GM21526 (cell line): ENCODE measurements at regions not wholly inside any gene's neighbourhood (a gene's known extent, or its start where the extent isn't known, plus 50 kb on each side); places are given as distances from the start of the nearest gene placed in this dataset.

Experiments
- ATAC-seq: cut with Tn5 transposase; IDR thresholded peaks from one replicate; pipeline ENCODE4 v1.9.1; 2021; ENCODE audit warnings: moderate library complexity; ENCODE audit not compliant: unreplicated experiment, low FRiP score

DNA sequence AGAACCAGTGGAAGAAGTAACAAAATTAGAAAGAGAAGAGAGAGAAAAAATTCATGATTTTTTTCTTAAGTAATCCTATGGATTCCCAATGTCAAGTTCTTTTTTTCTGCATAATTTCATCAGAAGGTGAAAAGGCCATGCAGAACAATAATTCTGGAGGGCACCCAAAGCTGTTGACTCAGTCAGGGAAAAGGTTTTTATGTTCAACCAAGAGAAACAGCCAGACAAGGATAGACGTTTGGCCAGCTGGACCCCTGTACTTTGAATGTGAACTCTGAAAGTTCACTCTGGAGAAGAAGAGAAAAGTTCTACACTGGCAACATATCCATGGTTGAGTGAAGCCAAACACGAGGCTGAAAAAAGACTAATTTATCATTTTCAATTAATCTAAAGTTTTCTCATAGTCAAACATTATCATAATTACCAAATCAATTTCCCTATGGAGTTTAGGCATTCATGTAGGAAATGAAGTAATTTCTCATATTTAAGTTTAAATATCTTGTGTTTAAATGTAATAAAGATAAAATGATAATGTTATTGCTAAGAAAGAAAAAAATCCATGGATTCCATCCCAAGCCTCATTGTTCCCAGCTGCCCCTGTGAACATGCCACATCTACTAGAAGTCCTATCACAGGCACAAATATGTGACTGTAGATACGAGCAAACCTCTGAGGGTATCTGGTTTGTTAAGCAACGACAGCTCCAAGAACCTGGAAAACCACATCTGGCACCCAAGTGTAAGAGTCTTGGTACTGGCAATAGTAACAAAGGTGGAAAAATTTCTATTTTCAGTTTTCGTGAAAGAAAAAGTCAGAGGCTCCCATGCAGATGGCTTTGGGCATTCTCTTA, 742.7 kb upstream of the ACVR2A start:
- no peak for ATAC-seq

DNA sequence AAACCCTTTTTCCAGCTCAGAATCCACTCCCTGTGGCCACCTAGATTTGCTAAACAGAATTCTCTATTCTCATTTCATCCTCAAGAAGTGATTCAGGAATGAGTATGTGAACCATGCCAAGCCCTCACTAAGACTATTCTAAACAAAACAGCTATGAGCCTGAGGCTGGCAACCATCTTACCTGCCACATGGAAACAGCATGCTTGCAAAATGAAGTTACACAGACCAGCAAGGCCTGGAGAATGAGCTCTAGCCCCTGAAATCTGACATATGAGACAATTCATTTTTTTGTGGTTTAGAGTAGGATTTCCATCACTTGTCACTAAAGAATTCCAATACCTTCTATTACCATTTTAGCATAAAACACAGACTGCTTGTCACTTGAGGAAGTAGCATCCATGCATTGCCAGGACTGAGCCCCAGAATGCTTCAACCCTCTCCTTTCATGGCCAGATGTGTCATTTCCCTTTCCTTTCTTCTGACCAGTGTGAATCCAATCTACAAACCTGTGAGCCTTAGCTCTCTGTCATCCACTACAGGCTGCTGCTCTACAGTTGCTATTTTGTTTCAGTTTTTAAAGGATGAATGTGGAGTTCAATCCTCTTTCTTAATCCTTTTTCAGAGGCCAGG, 744.3 kb upstream of the ACVR2A start:
- no peak for ATAC-seq

DNA sequence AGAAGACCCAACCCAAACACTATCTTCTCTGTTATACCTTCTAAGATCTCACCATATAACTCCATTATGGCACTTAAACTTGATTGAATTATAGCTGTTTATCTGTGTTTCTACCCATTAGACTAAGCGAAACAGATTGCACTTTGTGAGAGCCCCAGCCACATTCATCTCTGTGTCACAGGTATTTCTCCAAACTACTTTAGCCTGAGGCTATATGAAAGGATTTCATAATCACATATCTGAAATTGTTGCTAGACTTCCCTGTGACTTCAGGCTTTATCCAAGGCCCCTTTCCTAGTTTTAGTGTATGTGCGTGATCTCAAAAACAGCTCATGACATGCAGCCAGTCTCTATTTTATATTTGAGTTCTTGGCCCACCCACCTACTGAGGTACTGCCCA, 745.0 kb upstream of the ACVR2A start:
- ATAC-seq, result no peak

DNA sequence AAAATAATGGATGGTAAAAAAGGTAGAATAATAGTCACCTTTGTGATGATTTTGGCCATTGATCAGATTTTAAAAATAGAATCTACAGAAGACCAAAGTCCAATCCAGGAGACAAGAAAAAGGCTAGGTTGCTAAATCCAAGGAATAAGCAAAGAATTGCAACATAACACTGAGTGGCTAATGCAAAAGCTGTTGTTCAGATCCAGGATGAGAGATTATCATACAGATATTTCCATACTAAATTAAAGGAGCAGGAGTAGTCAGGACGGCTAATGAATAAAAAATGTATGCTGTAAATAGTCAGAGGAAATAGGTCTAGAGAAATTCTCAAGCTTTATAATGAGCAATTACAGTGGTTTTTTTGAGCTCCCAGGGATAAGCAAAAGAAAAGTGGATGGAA, 745.9 kb upstream of the ACVR2A start:
- ATAC-seq, result no peak

DNA sequence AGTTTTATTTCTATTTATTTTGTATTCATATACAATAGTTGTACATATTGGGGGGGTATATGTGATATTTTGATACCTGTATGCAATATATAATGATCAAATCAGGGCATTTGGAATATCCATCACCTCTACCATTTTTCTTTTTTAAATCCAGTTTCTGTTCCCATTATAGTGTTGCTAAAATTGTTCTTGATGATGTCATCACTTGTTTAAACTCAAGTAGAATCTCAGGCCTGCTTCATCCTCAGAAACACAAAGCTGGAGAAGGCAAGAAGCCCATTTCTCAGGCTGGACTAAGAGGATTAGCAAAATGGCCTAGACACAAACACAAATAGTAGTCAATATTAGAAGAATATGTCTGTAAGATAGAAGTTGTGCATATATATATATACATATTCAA, 747.1 kb upstream of the ACVR2A start:
- no peak for ATAC-seq

DNA sequence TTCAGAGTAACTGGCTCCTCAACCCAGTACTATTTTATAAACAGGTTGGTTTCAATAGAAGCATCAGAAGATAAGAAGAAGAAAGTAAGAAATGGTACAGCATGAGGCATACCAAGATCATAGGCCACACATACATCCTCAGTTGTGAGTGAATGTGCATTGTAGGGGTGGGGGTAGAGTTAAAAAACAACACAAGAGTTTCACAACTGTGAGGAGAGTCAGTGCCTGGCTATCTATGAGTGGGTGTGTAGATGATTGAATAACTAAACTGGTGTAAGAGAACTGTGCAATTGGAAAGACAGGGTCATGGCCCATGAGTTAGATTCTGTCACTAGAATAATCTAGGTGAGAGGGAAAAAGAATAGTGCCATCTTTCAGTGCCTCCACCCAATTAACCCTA, 748.2 kb upstream of the ACVR2A start:
- ATAC-seq, result no peak

DNA sequence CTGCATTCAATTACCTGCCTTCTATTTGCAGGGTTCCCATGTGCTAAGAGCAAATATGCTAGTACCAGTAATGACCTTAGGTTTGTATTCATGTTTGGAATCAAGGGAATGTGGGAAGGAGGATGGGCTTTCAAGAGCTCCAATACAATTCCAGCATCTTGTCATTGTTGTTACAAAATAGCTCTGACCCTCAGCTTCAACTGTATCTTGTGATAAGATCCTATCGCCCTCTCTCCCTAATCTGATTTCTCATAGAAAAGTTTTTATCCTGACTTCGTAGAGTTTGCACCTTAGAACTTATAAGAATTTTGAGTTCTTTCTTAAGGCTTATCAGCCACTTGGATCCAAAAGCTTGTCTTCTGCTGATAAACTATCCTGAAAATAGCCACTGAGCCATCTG, 749.5 kb upstream of the ACVR2A start:
- ATAC-seq, result no peak

DNA sequence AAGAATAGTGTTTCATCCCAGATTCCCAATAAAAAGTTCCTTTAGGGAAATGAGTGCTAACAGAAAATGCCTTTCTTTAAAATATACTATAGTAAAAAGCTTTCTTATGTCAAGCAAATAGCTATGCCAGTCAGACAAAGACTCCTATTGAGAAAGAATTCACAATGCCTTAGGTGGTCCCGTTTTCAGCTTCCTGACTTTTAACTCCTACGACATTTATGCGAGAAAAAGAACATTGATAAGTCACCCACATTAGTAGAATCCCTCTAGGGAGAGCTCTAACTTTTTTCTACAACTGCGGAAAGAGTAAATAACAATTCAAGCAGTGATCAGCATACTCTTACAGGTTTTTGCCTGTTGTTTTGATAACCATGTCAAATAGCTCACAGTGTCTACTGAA, 750.8 kb upstream of the ACVR2A start:
- ATAC-seq, result no peak

DNA sequence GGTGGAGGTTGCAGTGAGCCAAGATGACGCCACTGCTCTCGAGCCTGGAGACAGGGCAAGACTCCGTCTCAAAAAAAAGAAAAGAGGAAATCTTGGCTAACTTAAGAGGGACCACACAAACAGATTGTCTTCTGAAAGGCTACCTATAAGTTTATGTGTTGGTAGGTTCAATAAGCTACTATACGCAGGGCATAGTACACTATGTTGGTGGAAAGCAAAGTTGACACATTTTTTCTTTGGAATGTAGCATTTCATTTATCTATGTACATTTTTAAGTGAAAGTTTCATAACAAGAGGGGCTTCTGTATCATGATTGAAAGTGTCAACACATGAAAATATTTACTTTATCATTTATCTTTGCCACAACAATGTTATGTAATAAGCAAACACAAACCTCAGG, 752.6 kb upstream of the ACVR2A start:
- ATAC-seq, result no peak

DNA sequence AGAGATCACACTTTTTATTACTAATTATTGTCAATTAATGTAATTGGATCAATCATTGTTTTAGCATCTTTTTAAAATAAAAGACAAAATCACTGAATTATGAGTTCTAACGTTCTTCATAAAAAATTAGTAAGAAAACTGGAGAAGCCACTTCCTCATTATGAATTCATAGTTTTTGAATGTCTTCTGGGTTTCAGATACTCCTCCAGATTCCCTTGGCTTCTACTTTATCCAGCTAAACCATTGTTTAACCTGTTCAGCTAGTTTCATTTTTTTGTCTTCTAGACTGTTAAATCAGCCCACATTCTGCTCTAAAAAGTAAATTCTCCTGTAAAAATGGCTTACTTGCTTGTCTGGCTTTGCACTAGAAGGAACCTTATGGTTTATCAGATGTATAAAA, 753.4 kb upstream of the ACVR2A start:
- ATAC-seq, result no peak

DNA sequence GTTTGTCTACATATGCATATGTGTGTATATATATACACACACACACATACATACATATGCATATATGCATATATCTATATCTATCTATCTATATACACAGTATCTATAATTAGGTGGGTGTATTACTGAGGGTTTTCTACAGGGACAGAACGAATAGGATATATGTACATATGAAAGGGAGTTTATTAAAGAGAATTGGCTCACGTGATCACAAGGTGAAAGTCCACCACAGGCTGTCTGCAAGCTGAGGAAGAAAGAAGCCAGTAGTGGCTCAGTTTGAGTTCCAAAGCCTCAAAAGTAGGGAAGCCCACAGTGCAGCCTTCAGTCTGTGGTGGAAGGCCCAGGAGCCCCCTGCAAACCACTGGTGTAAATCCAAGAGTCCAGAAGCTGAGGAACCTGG, 756.0 kb upstream of the ACVR2A start:
- no peak for ATAC-seq

DNA sequence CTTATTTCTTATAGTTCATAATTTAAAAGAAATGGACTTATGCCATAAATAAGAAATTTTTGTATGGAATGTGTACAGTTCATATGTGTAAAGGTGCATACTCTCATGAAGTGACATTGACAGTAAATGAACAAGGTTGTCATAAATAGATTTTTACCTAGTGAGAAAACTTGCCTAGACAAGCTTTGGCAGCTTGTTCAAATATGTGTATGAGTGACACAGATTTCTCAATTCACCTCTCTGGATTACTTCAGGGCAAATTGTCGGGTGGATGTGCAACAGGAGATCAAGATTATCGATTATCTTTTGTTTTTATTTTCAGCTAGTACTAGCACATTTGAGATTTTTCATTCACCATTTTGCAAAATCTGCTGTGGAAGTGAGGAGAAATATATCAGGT, 758.1 kb upstream of the ACVR2A start:
- no peak for ATAC-seq

DNA sequence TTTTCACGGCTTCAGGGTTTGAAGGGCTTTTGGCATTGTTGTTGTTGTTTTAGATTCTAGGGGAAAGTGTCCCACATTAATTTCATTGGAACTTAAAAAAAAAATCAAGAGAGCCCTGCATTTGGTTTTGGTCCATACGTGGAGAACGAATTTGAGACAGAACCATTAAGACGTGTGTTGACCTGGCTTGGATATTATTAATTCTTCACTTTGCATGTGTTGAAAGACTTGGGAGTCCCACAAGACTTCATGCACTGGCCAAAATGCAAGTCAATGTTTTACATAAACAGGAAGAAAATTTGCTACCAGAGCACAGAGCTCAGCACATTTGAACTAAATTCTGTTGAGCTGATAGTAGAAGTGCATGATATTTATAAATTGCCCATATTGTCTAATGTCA, 761.2 kb upstream of the ACVR2A start:
- ATAC-seq, result no peak

DNA sequence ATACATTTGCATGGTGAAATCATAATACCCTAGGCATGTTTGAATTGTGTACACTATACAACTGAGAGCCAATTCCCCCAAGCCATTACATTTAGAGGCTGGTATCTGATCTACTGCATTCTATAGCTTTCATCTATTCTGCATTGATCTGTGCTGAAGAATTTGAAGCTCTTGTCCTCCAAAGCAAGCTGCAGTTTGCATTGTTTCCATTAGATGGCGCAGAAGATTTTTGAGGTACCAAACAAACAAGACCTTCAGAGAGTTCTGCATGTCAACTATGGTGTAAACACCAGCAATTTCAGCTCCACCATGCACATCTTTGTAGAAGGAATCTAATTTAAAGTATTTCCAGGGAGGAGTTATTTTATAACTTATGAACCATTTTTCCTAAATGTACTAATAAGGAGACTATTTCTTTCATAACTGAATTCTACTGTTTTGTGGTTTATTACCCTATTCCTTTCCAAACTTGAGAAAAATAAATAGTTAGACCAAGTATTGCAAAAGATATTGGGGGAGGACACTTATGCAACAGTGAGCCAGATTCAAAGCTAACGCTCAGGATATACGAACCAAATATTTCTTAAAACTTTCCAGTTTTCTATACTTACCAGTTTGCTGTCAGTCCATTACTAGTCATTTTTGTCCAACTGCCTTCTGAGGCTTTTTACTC, 761.8 kb upstream of the ACVR2A start:
- peak; percentile 96 for ATAC-seq

DNA sequence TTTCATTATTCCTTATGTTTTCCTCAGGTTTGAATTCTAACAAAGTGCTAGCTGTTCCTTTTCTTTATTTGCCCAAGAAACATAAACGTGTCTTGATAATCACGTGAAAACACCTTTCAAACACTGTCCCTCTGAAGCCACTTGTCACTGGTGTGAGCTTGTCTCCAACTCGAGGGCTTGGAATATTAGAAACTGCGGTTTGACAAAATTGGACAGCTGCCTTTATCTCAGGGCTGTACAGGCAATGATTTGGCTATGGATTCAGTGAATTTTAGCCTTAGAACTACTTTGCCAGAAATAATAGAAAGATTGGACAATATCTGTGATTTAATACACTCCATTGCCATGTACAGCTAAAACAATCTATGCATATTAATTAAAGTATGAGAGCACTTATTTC, 763.0 kb upstream of the ACVR2A start:
- no peak for ATAC-seq

DNA sequence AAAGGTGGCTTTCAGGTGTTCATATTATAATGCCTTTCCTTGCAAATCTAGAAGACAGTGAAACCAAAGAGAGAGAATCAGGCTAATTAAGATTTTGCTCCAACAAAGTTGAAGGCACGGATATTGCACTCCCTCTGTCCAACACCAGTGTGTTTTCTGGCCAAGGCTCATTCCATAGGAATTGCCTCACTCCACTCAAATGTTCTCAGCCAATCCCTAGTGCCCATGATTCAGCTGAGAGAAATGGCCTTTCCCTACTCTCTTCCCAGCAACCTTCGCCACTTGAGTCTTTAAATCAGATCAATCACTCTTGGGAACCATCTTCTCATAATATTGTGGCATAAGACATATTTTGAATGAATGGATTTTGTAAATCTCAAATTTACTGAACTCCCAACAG, 768.2 kb upstream of the ACVR2A start:
- no peak for ATAC-seq

DNA sequence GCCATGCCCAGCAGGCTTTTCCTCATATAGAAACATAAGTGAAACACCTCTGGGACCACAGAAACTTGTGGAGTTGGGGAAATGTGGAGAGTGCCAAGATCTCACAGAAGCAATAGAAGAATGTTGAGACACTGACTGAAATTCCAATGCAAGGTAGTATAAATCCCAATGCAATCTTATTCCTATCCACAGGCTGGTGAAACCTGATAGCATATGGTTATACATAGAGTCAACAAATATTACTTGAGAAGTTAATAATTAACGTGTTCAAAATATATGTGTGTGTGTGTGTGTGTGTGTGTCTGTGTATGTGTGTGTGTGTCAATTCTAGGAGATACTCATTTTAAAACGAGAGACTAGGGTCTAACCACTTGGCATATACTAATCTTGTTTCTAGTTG, 776.8 kb upstream of the ACVR2A start:
- no peak for ATAC-seq

DNA sequence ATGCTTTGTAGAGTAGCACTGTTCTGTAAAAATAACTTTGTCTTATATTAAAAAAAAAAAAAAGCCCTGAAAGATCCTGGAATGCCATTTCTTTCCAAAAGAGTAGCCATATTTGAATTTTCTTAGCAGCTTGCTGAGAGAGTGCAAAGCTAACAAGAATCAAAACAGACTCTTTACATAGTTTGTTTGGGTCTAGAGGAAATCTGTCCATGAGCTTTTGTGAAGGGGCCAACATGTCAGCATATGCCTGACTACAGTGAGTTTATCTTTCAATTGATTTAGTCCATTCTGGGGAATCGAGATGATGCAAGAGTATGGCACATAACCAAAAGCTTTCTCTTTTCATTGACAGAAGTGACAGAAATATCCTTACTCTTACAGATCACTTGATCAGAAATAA, 777.7 kb upstream of the ACVR2A start:
- no peak for ATAC-seq

DNA sequence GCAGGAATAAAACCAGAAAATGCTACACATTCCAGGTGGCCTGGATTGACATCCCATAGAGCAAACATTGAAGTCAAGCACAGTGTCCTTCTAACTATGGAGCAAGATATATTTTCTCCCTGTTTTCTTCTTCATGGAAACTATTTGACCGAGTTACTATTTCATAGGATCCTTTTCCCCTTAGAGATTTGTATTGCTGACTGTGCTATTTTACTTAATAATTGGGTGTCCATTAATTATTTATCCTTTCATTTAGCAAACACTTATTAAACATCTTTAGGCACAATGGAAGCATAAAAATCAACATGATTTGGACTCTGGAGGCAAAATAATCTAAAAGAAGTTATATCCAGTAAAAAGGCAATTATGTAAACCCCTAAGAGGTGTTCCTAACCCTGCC, 782.8 kb upstream of the ACVR2A start:
- no peak for ATAC-seq

DNA sequence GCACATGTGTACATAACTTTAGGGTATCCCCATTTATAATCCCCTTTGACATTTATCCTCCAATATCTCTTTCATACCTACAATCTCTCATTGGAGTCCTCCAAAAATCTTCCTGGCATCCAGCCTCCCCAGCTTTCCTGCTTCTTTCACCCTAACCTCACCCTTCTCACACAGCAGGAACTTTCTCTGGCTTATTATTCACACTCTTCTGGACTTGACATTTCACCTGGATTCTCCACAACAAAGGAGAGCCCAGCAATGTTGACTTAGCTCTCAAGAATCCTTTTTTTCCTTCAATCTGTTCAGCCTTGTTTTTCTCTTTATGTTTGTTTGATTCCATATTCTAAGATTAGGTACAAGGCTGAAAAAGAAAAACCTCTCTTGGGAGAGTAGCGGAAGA, 783.6 kb upstream of the ACVR2A start:
- no peak for ATAC-seq

DNA sequence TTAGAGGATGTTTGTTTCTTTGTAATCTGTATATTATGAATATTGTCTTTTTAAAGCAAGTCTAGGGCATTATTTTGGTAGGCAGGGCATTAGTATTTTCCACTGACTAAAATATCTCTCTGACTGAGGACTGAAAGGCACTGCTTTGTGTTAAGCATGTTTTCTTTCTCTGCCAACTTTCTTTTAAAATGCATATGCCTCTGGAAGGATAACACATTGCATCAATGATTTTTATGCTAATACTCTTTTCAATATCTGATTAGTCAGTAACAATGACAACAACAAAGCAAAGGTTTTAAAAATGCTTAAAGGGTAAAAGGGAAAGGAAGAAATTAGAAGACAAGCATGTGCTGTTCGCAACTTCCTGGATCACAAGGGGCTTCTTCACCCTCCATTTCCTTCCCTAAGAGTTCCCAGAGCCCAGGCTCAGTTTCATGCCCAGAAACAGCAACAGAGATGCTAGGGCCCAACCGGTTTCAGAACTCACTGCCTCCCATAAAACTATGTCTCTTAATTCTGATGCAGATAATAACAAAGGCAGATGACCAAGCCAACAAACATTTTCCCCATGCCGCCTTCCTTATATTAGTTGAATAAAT, 786.8 kb upstream of the ACVR2A start:
- no peak for ATAC-seq
